Coronary artery (tissue), 2 donors: ENCODE measurements at regions not wholly inside any gene's neighbourhood (a gene's known extent, or its start where the extent isn't known, plus 50 kb on each side); places are given as distances from the start of the nearest gene placed in this dataset.

Experiments used
- DNase-seq: peaks from one replicate; pipeline ENCODE4 v3.0.0-alpha.2; 2017; ENCODE audit warnings: low spot score
- H3K27ac ChIP-seq, 2 donors: fragments of 200-600 bp; sonication (generic); one replicate each; pipeline ENCODE4 v1.5.1; 2016 to 2019
- H3K4me3 ChIP-seq: fragments of 200-600 bp; sonication (generic); 2 replicates; pipeline ENCODE4 v1.5.1; 2016; ENCODE audit warnings: mild to moderate bottlenecking, moderate library complexity
- TF ChIP-seq, protein P1 (sequence below): fragments of 200-600 bp; sonication (generic); IDR thresholded peaks from one replicate; pipeline ENCODE4 v1.5.1; 2019; ENCODE audit warnings: antibody characterized with exemption

DNA sequence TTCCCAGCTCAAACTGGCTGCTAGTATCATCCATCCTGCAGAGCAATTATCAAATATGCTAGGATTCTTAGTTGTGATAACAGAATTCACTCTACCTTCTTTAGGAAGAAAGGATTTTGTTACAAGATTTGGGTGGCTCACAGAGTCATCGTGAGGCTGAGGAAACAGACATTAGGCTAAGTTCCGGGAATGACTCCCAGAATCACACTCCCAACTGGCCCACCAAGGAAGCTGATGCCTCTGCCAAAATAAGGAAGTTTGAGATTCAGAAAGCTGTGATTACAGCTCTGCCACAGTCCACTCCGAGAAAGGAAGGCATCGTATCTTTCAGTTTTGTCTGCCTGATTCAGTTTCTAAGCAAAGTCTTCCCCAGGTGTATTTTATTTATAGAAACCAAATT is 50.6 kb upstream of the LYPLAL1 start:
- H3K27ac ChIP-seq, result peak overlapping the region; percentile 2 to 29
- no peak for DNase-seq
- TF ChIP-seq, protein P1, sequence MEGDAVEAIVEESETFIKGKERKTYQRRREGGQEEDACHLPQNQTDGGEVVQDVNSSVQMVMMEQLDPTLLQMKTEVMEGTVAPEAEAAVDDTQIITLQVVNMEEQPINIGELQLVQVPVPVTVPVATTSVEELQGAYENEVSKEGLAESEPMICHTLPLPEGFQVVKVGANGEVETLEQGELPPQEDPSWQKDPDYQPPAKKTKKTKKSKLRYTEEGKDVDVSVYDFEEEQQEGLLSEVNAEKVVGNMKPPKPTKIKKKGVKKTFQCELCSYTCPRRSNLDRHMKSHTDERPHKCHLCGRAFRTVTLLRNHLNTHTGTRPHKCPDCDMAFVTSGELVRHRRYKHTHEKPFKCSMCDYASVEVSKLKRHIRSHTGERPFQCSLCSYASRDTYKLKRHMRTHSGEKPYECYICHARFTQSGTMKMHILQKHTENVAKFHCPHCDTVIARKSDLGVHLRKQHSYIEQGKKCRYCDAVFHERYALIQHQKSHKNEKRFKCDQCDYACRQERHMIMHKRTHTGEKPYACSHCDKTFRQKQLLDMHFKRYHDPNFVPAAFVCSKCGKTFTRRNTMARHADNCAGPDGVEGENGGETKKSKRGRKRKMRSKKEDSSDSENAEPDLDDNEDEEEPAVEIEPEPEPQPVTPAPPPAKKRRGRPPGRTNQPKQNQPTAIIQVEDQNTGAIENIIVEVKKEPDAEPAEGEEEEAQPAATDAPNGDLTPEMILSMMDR, result no peak
- peak overlapping the region; percentile 17 for H3K4me3 ChIP-seq
